ENCODE measurements at regions not wholly inside any gene's neighbourhood (a gene's known extent, or its start where the extent isn't known, plus 50 kb on each side); places are given as distances from the start of the nearest gene placed in this dataset.

GRCh38 chr10:113300201-113300600 is 252.7 kb upstream of the HABP2 start:
- H3K4me1 ChIP-seq (ENCODE audit: control insufficient read depth, insufficient read depth, low read length): no peaks in the 10 kb centered on the region
- no peaks in the 10 kb centered on the region for H3K36me3 Mint-ChIP-seq
- H3K9me3 Mint-ChIP-seq: no peaks in the 10 kb centered on the region
- no peaks in the 10 kb centered on the region for H3K4me1 Mint-ChIP-seq
- peaks cover 0 to 6% of the 10 kb centered on the region in 2 donors for H3K27me3 Mint-ChIP-seq (ENCODE audit: low read depth in 2 of 2)
- DNase-seq: no peak
- no peak for ATAC-seq
- no peaks in the 10 kb centered on the region for H3K9me3 ChIP-seq (ENCODE audit: control insufficient read depth, insufficient read depth, low read length)
- H3K4me3 ChIP-seq (ENCODE audit: low read length): no peak overlapping the region
- H3K27ac Mint-ChIP-seq: no peak overlapping the region
- no peaks in the 10 kb centered on the region for H3K27me3 ChIP-seq (ENCODE audit: control insufficient read depth, insufficient read depth, low read length)
- TF ChIP-seq, protein P1, sequence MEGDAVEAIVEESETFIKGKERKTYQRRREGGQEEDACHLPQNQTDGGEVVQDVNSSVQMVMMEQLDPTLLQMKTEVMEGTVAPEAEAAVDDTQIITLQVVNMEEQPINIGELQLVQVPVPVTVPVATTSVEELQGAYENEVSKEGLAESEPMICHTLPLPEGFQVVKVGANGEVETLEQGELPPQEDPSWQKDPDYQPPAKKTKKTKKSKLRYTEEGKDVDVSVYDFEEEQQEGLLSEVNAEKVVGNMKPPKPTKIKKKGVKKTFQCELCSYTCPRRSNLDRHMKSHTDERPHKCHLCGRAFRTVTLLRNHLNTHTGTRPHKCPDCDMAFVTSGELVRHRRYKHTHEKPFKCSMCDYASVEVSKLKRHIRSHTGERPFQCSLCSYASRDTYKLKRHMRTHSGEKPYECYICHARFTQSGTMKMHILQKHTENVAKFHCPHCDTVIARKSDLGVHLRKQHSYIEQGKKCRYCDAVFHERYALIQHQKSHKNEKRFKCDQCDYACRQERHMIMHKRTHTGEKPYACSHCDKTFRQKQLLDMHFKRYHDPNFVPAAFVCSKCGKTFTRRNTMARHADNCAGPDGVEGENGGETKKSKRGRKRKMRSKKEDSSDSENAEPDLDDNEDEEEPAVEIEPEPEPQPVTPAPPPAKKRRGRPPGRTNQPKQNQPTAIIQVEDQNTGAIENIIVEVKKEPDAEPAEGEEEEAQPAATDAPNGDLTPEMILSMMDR (IDR thresholded peaks at IDR 0.05): no peak
- intact Hi-C loops (cut with micrococcal nuclease): no loop called here
- H3K27ac ChIP-seq (ENCODE audit: low read length): no peak overlapping the region
- H3K4me3 Mint-ChIP-seq: no peak overlapping the region
- H3K36me3 ChIP-seq (ENCODE audit: control insufficient read depth, insufficient read depth, low read length): no peaks in the 10 kb centered on the region

DNA sequence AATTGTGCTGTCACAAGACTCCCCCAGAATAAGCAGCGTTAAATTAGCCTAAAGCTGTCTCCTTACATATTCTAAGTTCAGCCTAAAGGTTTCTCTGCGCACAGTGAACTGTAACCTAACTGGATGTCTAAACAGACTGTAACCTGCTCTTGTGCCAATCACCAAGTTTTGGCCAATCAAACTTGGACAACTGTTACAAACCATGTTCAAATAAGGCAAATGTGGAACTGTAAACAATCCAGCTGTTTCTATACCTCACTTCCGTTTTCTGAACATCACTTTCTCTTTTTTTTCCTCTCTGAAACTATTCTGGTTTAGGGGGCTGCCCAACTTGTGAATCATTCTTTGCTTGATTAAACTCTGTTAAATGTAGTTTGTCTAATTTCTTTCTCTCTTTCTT is 252.2 kb upstream of the HABP2 start:
- H3K36me3 ChIP-seq (ENCODE audit: control insufficient read depth, insufficient read depth, low read length): no peaks in the 10 kb centered on the region
- peaks cover 1 to 6% of the 10 kb centered on the region in 2 donors for H3K27me3 Mint-ChIP-seq (ENCODE audit: low read depth in 2 of 2)
- H3K27me3 ChIP-seq (ENCODE audit: control insufficient read depth, insufficient read depth, low read length): no peaks in the 10 kb centered on the region
- no peak overlapping the region for H3K4me3 ChIP-seq (ENCODE audit: low read length)
- H3K27ac ChIP-seq (ENCODE audit: low read length): no peak overlapping the region
- 53% methylated on average over 3 of the region's 3 CpGs for WGBS (ENCODE audit: insufficient coverage)
- H3K27ac Mint-ChIP-seq: no peak overlapping the region
- ATAC-seq (no peak), DNase-seq (no peak)
- H3K9me3 Mint-ChIP-seq: no peaks in the 10 kb centered on the region
- no peaks in the 10 kb centered on the region for H3K4me1 Mint-ChIP-seq
- intact Hi-C loops (cut with micrococcal nuclease): no loop called here
- no peak overlapping the region for H3K4me3 Mint-ChIP-seq
- TF ChIP-seq, protein P1 (IDR thresholded peaks at IDR 0.05): no peak
- no peaks in the 10 kb centered on the region for H3K9me3 ChIP-seq (ENCODE audit: control insufficient read depth, insufficient read depth, low read length)
- H3K4me1 ChIP-seq (ENCODE audit: control insufficient read depth, insufficient read depth, low read length): no peaks in the 10 kb centered on the region
- H3K36me3 Mint-ChIP-seq: no peaks in the 10 kb centered on the region

DNA sequence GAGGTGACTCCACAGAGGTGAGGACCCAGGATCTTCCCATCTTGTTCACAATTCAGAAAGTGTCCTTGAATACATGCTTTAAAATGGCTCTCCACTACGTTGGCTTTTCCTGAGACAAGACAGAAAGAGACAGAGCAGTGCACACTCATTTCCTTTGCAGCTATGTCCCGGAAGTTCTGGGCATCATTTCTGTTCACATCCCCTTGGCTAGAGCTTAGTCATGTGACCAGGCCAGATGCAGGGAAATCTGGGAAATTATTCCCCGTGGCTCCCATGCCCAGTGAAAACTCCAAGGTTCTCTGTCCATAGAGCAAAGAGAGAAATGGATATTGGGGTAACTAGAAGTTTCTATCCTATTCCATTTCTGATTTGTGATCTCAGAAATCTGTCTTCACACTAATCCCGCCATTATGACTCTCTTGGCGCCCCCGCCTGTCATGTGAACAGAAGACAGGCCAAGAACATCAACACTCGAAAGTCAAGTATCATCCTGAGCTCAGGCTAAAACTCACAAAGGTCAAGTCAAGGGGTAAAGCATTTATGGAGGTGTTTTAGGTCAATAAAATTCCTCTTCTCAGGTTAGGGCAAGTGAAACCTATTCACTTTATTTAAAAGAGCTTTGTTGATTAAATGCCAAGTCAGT is 251.4 kb upstream of the HABP2 start:
- Mint-ChIP-seq H3K9me3 (no peaks in the 10 kb centered on the region), H3K36me3 (no peaks in the 10 kb centered on the region), H3K4me1 (no peaks in the 10 kb centered on the region), H3K27me3 (ENCODE audit: low read depth in 2 of 2) (peaks cover 3 to 6% of the 10 kb centered on the region in 2 donors), H3K4me3 (no peak overlapping the region), H3K27ac (no peak overlapping the region)
- TF ChIP-seq, protein P1 (IDR thresholded peaks at IDR 0.05): no peak
- ATAC-seq (no peak), DNase-seq (no peak)
- WGBS (ENCODE audit: insufficient coverage): 89% methylated on average over 7 of the region's 7 CpGs
- intact Hi-C loops (cut with micrococcal nuclease): no loop called here
- H3K36me3 ChIP-seq (ENCODE audit: control insufficient read depth, insufficient read depth, low read length): no peaks in the 10 kb centered on the region
- no peaks in the 10 kb centered on the region for H3K27me3 ChIP-seq (ENCODE audit: control insufficient read depth, insufficient read depth, low read length)
- no peaks in the 10 kb centered on the region for H3K4me1 ChIP-seq (ENCODE audit: control insufficient read depth, insufficient read depth, low read length)
- no peak overlapping the region for H3K27ac ChIP-seq (ENCODE audit: low read length)
- no peaks in the 10 kb centered on the region for H3K9me3 ChIP-seq (ENCODE audit: control insufficient read depth, insufficient read depth, low read length)
- H3K4me3 ChIP-seq (ENCODE audit: low read length): no peak overlapping the region

GRCh38 chr10:113302062-113302461 is 250.8 kb upstream of the HABP2 start:
- H3K4me3 Mint-ChIP-seq: no peak overlapping the region
- H3K27ac Mint-ChIP-seq: no peak overlapping the region
- no peaks in the 10 kb centered on the region for H3K4me1 Mint-ChIP-seq
- Histone ChIP-seq H3K4me3 (ENCODE audit: low read length) (no peak overlapping the region), H3K4me1 (ENCODE audit: control insufficient read depth, insufficient read depth, low read length) (no peaks in the 10 kb centered on the region), H3K36me3 (ENCODE audit: control insufficient read depth, insufficient read depth, low read length) (no peaks in the 10 kb centered on the region), H3K27me3 (ENCODE audit: control insufficient read depth, insufficient read depth, low read length) (no peaks in the 10 kb centered on the region), H3K27ac (ENCODE audit: low read length) (no peak overlapping the region), H3K9me3 (ENCODE audit: control insufficient read depth, insufficient read depth, low read length) (no peaks in the 10 kb centered on the region)
- no peaks in the 10 kb centered on the region for H3K9me3 Mint-ChIP-seq
- 93% methylated on average over 3 of the region's 3 CpGs for WGBS (ENCODE audit: insufficient coverage)
- no peaks in the 10 kb centered on the region for H3K36me3 Mint-ChIP-seq
- intact Hi-C loops (cut with micrococcal nuclease): no loop called here
- no peak for ATAC-seq
- DNase-seq: no peak
- TF ChIP-seq, protein P1 (IDR thresholded peaks at IDR 0.05): no peak
- H3K27me3 Mint-ChIP-seq (ENCODE audit: low read depth in 2 of 2): peaks cover 3 to 6% of the 10 kb centered on the region in 2 donors

Data from natural killer cell (primary cell).